ENCODE measurements at regions not wholly inside any gene's neighbourhood (a gene's known extent, or its start where the extent isn't known, plus 50 kb on each side); places are given as distances from the start of the nearest gene placed in this dataset.

- DNase-seq: no peak
- TF ChIP-seq, protein P1, sequence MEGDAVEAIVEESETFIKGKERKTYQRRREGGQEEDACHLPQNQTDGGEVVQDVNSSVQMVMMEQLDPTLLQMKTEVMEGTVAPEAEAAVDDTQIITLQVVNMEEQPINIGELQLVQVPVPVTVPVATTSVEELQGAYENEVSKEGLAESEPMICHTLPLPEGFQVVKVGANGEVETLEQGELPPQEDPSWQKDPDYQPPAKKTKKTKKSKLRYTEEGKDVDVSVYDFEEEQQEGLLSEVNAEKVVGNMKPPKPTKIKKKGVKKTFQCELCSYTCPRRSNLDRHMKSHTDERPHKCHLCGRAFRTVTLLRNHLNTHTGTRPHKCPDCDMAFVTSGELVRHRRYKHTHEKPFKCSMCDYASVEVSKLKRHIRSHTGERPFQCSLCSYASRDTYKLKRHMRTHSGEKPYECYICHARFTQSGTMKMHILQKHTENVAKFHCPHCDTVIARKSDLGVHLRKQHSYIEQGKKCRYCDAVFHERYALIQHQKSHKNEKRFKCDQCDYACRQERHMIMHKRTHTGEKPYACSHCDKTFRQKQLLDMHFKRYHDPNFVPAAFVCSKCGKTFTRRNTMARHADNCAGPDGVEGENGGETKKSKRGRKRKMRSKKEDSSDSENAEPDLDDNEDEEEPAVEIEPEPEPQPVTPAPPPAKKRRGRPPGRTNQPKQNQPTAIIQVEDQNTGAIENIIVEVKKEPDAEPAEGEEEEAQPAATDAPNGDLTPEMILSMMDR (IDR thresholded peaks at IDR 0.05): no peak
- no peaks in the 10 kb centered on the region for H3K4me1 Mint-ChIP-seq (ENCODE audit: low read depth)
- H3K36me3 Mint-ChIP-seq (ENCODE audit: low read depth): peaks cover 3% of the 10 kb centered on the region; the same call in 1 of the 2 replicates
- H3K27me3 Mint-ChIP-seq (ENCODE audit: insufficient read depth): no peaks in the 10 kb centered on the region
- H3K4me3 Mint-ChIP-seq: no peak overlapping the region
- peaks cover 26% of the 10 kb centered on the region for H3K9me3 Mint-ChIP-seq
- no peak overlapping the region for H3K27ac Mint-ChIP-seq
Measured at GRCh38 chr2:186189816-186190215, 296.2 kb upstream of the ZC3H15 start.

DNA sequence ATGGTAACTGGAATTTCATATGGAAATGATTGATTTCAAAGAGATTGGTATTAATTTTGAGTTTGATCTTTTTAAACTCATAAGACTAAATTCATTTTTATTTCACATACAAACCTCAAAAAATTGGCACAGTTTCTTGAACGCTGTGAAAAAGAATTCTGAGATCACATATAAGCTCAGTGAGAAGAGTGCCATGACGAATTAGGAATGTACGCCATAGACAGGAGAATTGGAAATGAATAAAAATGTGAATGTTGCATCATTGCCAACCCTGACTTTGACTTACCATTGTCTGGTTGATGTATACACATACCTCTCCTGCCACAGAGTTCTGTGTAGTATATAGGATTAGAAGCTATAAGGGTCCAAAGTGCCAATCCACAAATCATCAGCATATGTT is 290.4 kb upstream of the ZC3H15 start:
- no peak for DNase-seq
- no peaks in the 10 kb centered on the region for H3K27me3 Mint-ChIP-seq (ENCODE audit: insufficient read depth)

GRCh38 chr2:186197955-186198354 is 288.1 kb upstream of the ZC3H15 start:
- H3K9me3 Mint-ChIP-seq: no peaks in the 10 kb centered on the region; the same call in none of the 2 replicates
- no peak overlapping the region for H3K4me3 Mint-ChIP-seq
- H3K27me3 Mint-ChIP-seq (ENCODE audit: insufficient read depth): no peaks in the 10 kb centered on the region
- DNase-seq: no peak
- TF ChIP-seq, protein P1 (IDR thresholded peaks at IDR 0.05): no peak
- H3K27ac Mint-ChIP-seq: no peak overlapping the region
- H3K36me3 Mint-ChIP-seq (ENCODE audit: low read depth): no peaks in the 10 kb centered on the region
- no peaks in the 10 kb centered on the region for H3K4me1 Mint-ChIP-seq (ENCODE audit: low read depth)

More for the DNA sequence above, 290.4 kb upstream of the ZC3H15 start:
- no peak overlapping the region for H3K27ac Mint-ChIP-seq
- H3K36me3 Mint-ChIP-seq (ENCODE audit: low read depth): no peaks in the 10 kb centered on the region
- H3K4me1 Mint-ChIP-seq (ENCODE audit: low read depth): no peaks in the 10 kb centered on the region
- no peak overlapping the region for H3K4me3 Mint-ChIP-seq
- H3K9me3 Mint-ChIP-seq: peaks cover 5% of the 10 kb centered on the region; the same call in 1 of the 2 replicates
- TF ChIP-seq, protein P1 (IDR thresholded peaks at IDR 0.05): no peak

DNA sequence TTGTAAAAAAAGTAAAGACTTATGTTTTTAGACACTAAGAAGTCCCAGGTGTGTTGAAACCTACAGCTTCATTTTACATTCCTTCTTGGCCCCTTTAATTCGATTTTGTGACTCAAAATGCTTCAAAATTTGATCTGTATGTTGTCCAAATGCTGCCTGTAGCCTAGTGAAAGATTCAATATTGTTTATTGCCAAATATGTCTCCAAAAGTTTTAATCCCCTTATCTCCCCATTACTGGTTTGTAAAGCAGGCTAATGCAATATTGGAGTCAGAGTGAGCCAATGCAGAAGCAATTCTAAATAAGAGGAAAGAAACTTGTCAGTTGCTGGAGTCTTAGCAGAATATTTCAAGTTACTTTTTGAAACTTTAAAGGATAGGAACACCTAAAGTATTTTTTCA is 287.0 kb upstream of the ZC3H15 start:
- no peaks in the 10 kb centered on the region; the same call in none of the 2 replicates for H3K9me3 Mint-ChIP-seq
- no peaks in the 10 kb centered on the region for H3K36me3 Mint-ChIP-seq (ENCODE audit: low read depth)
- H3K27ac Mint-ChIP-seq: no peak overlapping the region
- no peak overlapping the region for H3K4me3 Mint-ChIP-seq
- no peaks in the 10 kb centered on the region for H3K27me3 Mint-ChIP-seq (ENCODE audit: insufficient read depth)
- TF ChIP-seq, protein P1 (IDR thresholded peaks at IDR 0.05): no peak
- no peak for DNase-seq
- no peaks in the 10 kb centered on the region for H3K4me1 Mint-ChIP-seq (ENCODE audit: low read depth)

DNA sequence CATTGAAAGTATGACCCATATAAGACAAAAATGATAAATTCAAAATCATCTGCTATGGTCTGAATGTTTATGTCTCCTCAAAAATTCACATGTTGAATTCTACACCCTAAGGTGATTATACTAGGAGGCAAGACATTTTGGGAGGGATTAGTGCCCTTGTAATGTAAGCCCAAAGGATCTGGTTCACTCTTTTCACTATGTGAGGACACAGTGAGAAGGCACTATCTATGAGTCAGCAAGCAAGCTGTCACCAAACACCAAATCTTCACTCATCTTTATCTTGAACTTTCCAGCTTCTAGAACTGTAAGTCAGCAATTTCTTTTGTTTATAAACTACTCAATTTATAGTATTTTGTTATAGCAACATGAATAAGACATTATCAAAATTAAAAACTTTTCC is 284.7 kb upstream of the ZC3H15 start:
- Mint-ChIP-seq H3K27ac (no peak overlapping the region), H3K36me3 (ENCODE audit: low read depth) (no peaks in the 10 kb centered on the region), H3K4me3 (no peak overlapping the region), H3K9me3 (peaks cover 4% of the 10 kb centered on the region), H3K4me1 (ENCODE audit: low read depth) (no peaks in the 10 kb centered on the region), H3K27me3 (ENCODE audit: insufficient read depth) (no peaks in the 10 kb centered on the region)
- no peak for DNase-seq
- TF ChIP-seq, protein P1 (IDR thresholded peaks at IDR 0.05): no peak
